SHP77 treated with DMSO at 0.1 percent for 48 hours (cell line): ENCODE measurements at regions not wholly inside any gene's neighbourhood (a gene's known extent, or its start where the extent isn't known, plus 50 kb on each side); places are given as distances from the start of the nearest gene placed in this dataset.

Experiments
- DNase-seq: peaks from one replicate; lab custom pipeline; 2025; lab: John Stamatoyannopoulos, UW

DNA sequence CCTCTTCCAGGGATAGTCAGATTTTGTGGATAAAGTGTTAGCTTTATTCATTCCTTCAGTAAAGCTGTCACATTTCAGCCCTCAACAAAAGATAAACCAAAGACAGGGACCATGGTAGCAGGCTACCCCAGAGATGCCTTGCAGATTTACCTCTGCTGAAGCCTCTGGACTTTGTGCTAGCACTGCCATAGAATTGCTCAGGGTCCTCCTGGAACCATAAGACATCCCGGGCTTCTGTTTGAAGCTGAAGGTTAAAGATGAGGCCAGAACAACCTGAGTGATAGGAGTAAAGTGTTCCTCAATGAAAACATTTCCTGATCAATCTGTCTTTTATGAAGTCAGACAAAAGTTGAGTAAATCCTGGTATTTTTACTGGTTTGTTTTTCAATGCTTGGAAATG is 57.5 kb upstream of the ARL15 start:
- no peak for DNase-seq

DNA sequence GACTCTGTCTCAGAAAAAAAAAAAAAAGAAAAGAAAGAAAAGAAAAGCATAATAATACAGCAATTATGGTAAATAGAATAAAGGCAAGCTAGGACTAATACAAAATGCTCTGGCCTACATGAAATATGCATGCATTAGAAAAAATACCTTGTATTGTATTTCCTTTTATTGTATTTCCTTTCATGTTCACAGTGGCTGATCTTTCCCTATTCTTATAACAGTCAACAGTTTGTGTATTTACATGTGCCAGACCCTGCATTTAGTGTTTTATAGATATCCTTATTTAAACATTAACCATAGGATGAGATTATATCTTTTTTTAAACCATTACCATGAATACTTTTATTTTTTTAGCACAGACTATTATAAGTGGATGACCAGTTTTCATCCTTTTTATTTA is 56.3 kb upstream of the ARL15 start:
- no peak for DNase-seq

DNA sequence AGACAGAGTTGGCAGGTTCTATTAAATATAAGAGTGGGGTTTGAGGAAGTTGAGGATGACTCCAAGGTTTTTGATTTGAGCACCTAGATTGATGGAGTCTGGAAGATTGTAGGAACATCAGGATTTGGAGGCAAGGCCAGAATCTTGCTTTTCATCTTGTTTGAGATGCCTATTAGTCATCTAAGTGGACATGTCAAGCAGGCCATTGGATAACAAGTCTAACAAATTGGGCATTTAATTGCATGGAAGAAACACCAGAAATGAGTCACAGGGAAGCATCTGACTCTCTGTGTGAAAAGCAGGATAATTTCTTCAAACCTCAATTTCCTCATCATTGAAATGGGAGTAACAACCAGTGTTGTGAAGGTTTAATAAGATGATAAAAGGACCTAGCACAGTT is 53.3 kb upstream of the ARL15 start:
- DNase-seq = no peak

DNA sequence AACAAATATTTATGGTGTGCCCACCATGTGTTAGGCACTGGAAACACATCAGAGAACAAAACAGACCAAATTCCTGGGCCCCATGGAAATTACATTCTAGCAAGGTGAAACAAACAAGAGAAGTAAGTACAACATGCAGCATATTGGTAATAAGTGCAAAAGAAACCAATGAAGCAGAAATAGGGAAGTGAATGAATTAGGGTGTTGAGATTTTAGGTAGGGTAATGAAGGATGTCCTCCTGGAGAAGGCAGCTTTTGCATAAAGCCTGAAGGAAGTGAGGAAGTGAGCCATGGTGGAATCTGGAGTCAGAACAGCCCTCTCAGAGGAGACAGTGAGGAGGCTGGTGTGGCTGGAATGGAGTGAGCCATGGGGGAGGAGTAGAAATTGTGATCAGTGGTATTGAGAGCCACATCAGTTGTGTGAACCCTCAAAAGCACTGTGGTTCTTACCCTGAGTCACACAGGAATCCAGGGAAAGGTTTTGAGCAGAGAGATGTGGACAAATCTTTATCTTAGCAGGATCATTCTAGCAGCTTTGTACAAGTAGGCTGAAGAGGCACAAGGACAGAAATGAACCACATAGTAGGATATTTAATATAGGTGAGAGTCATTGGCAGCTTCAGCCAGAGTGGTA is 52.7 kb upstream of the ARL15 start:
- no peak for DNase-seq

DNA sequence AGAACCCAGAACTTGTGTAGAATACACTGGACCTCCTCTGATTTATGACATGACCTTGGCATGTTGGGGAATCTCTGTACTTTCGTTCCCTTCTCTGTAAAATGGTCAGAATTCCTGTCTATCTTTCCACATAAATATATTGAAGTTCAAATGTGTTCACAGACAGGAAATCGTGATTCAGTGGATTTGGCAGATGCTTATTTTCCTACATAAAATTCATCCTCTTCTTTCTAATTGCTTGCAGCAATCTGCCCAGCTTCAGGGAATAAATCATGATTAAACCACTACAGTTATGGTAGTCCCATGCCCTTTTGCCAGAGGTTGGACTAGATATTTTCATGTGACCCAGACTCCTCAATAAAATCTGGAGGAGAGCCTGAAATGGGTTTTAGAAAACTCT is 52.1 kb upstream of the ARL15 start:
- no peak for DNase-seq

DNA sequence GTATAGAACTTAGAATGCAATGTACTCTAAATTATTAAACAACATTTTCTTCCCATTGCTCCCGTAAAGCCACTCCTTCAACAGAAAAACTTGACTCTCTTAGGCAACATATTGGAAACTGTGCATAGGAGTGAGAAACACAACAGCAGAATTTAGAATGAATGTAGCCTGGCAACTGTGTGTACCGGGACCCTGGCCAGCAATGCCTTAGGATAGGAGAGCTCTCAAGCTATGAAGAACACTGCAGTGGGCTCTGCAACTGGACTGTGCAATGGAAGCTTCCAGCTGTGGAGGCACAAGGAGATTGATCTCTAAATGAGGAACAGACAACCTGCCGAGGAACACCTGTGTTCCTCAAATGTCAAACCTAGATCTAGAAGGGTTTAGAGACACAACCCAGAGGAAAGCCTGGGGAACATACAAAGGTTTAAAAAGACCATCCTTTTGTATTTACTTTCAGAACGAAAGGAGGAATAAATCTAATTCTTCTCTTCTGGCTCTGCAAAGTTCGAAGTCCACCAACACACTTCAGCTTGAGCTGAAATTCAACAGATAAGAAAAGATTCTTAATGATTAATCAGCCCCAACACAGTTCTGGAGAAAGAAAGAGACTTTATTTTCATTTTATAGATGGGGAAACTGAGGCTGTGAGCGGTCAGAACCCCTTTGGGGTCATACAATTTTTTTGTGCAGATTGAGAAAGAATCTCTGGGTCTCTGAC is 51.5 kb upstream of the ARL15 start:
- DNase-seq = no peak

DNA sequence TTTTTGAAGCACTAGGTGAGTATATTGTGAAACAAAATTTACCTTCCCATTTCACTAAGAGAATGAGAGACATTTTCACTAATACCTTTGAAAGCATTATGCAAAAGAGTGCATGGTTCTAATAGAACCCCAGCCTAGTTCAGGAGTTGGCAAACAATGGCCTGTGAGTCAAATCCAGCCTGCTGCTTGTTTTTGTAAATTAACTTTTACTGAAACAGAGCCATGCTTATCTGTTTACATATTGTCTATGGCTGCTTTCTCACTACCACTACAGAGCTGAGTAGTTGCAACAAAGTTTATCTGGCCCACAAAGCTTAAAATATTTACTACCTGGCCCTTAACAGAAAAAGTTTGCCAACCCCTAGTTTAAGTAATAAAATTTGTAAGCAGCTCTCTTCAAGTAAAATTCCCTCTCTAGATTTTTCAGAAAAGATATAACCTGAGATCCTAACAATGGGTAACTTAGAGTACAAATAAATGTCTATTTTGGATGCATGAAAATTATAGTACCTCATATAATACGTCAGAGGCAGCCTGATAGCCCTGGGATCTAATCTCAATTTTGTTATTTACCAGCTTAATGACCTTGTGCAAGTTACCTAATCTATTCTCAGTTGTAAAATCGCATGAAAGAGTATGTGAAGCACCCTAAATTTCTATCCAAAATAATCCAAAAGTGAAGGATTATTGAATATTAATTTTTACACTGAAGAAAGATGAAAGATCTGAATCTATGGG is 50.7 kb upstream of the ARL15 start:
- no peak for DNase-seq
